GM20000 (cell line): ENCODE measurements at regions not wholly inside any gene's neighbourhood (a gene's known extent, or its start where the extent isn't known, plus 50 kb on each side); places are given as distances from the start of the nearest gene placed in this dataset.

ENCODE experiments used
- DNase-seq: peaks from one replicate; pipeline ENCODE4 v3.0.0; 2012; ENCODE audit warnings: low spot score
- CTCF ChIP-seq: IDR thresholded peaks from 2 replicates; pipeline ENCODE4 v1.5.1; 2012; ENCODE audit warnings: mild to moderate bottlenecking, control low read depth; ENCODE audit errors: extremely low read depth, missing control alignments

GRCh38 chr10:3464760-3465405 lies 292.3 kb upstream of the PITRM1 start:
- no peak for DNase-seq
- TF ChIP-seq CTCF, result no peak

GRCh38 chr10:3460420-3461128 lies 288.0 kb upstream of the PITRM1 start:
- no peak for DNase-seq
- TF ChIP-seq CTCF, result no peak

GRCh38 chr10:3455385-3456334 lies 283.1 kb upstream of the PITRM1 start:
- no peak for TF ChIP-seq CTCF
- no peak for DNase-seq

- no peak for DNase-seq
- no peak for TF ChIP-seq CTCF
These were observed 280.2 kb upstream of the PITRM1 start for GRCh38 chr10:3452683-3453361.

GRCh38 chr10:3452173-3452626 lies 279.6 kb upstream of the PITRM1 start:
- TF ChIP-seq CTCF, result no peak
- DNase-seq, result no peak

GRCh38 chr10:3451516-3452172 lies 279.1 kb upstream of the PITRM1 start:
- TF ChIP-seq CTCF, result no peak

More at GRCh38 chr10:3451516-3452172, 279.1 kb upstream of the PITRM1 start:
- no peak for DNase-seq
